ENCODE measurements at regions not wholly inside any gene's neighbourhood (a gene's known extent, or its start where the extent isn't known, plus 50 kb on each side); places are given as distances from the start of the nearest gene placed in this dataset.

DNA sequence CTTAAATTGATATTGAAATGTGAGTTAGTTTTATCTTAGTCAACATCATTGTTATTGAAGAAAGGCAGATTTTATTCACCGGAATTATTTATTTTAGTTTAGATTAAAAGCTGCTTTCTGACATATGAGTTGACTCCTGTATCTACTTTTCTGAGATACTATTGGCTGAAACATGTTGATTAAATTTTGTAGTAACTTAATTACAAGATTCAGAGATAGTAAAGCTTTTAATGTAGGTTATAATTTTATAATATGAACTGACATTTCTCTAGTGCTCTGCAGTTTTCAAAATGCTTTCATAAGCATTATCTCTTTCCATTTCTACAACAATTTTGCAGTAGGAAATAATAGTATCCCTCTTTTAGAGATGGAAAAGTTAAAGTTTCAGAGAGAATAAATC, 616.0 kb downstream of the USP25 start:
- H3K27ac ChIP-seq = no peak overlapping the region
- TF ChIP-seq, protein P1, sequence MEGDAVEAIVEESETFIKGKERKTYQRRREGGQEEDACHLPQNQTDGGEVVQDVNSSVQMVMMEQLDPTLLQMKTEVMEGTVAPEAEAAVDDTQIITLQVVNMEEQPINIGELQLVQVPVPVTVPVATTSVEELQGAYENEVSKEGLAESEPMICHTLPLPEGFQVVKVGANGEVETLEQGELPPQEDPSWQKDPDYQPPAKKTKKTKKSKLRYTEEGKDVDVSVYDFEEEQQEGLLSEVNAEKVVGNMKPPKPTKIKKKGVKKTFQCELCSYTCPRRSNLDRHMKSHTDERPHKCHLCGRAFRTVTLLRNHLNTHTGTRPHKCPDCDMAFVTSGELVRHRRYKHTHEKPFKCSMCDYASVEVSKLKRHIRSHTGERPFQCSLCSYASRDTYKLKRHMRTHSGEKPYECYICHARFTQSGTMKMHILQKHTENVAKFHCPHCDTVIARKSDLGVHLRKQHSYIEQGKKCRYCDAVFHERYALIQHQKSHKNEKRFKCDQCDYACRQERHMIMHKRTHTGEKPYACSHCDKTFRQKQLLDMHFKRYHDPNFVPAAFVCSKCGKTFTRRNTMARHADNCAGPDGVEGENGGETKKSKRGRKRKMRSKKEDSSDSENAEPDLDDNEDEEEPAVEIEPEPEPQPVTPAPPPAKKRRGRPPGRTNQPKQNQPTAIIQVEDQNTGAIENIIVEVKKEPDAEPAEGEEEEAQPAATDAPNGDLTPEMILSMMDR (IDR thresholded peaks at IDR 0.05 in 4 of 5, conservative IDR thresholded peaks at IDR 0.05 in 1 of 5) = no peak
- no peak for TF ChIP-seq POLR2A (IDR thresholded peaks at IDR 0.05)
- H3K9me3 ChIP-seq = no peaks in the 10 kb centered on the region
- no peaks in the 10 kb centered on the region for H3K4me1 ChIP-seq
- in situ Hi-C loops (cut with MboI; ENCODE audit: low sequenced_read_pairs in 4 of 4) (loop anchor here in 1 of 4 donors (25.0 kb wide), 2 partner anchors 458 to 917 kb away; no protein-coding TSS in a partner anchor), intact Hi-C loops (cut with DNase I; ENCODE audit: low total_unique reads) (no loop called here)
- H3K36me3 ChIP-seq = no peaks in the 10 kb centered on the region
- H3K4me3 ChIP-seq = no peak overlapping the region
- no peak for ATAC-seq
- no peak for DNase-seq
- no peaks in the 10 kb centered on the region for H3K27me3 ChIP-seq

DNA sequence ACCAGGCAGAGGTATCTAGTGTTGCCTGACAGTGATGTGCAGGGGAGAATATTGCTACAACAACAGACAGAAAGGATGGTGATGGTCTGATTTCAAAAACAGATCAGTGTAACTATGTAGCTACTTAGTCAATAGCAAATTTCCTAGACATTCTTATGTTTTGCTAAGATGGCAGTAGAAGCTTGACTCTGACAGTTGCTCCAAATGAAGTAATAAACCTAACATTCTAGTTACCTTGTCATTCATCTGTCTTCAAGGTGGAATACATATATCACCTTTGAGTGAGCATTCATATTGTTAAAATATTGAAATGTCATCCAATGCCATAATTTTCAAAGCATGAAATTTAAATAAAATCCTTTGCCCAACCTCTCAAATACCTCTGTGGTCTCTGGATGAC, 617.4 kb downstream of the USP25 start:
- H3K4me1 ChIP-seq = no peaks in the 10 kb centered on the region
- no peaks in the 10 kb centered on the region for H3K9me3 ChIP-seq
- no peak overlapping the region for H3K4me3 ChIP-seq
- H3K36me3 ChIP-seq = no peaks in the 10 kb centered on the region
- TF ChIP-seq, protein P1 (IDR thresholded peaks at IDR 0.05 in 4 of 5, conservative IDR thresholded peaks at IDR 0.05 in 1 of 5) = no peak
- no peak for TF ChIP-seq POLR2A (IDR thresholded peaks at IDR 0.05)
- ATAC-seq = no peak
- intact Hi-C loops (cut with DNase I; ENCODE audit: low total_unique reads) = no loop called here
- no peak for DNase-seq
- no peaks in the 10 kb centered on the region for H3K27me3 ChIP-seq
- in situ Hi-C loops (cut with MboI; ENCODE audit: low sequenced_read_pairs in 4 of 4) = loop anchor here in 1 of 4 donors (25.0 kb wide), 2 partner anchors 460 to 915 kb away; no protein-coding TSS in a partner anchor
- no peak overlapping the region for H3K27ac ChIP-seq

DNA sequence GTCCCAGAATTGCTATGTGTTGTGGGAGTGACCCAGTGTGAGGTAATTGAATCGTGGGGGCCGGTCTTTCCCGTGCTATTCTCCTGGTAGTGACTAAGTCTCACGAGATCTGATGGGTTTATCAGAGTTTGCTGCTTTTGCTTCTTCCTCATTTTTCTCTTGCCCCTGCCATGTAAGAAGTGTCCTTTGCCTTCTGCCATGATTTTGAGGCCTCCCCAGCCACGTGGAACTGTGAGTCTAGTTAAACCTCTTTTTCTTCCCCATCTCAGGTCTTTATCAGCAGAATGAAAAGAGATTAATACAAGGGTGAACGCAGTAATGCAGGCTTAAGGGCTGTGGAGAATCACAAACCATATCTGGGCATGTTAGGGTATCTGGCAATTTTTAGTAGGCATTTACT, 624.0 kb downstream of the USP25 start:
- ATAC-seq = no peak
- H3K36me3 ChIP-seq = no peaks in the 10 kb centered on the region
- H3K27ac ChIP-seq = no peak overlapping the region
- DNase-seq = no peak
- intact Hi-C loops (cut with DNase I; ENCODE audit: low total_unique reads) (no loop called here), in situ Hi-C loops (cut with MboI; ENCODE audit: low sequenced_read_pairs in 4 of 4) (loop anchor here in 1 of 4 donors (25.0 kb wide), 1 partner anchor 909 kb away; no protein-coding TSS in a partner anchor)
- H3K27me3 ChIP-seq = no peaks in the 10 kb centered on the region
- no peak overlapping the region for H3K4me3 ChIP-seq
- H3K4me1 ChIP-seq = no peaks in the 10 kb centered on the region
- TF ChIP-seq, protein P1 (IDR thresholded peaks at IDR 0.05 in 4 of 5, conservative IDR thresholded peaks at IDR 0.05 in 1 of 5) = no peak
- TF ChIP-seq POLR2A (IDR thresholded peaks at IDR 0.05) = no peak
- H3K9me3 ChIP-seq = no peaks in the 10 kb centered on the region

DNA sequence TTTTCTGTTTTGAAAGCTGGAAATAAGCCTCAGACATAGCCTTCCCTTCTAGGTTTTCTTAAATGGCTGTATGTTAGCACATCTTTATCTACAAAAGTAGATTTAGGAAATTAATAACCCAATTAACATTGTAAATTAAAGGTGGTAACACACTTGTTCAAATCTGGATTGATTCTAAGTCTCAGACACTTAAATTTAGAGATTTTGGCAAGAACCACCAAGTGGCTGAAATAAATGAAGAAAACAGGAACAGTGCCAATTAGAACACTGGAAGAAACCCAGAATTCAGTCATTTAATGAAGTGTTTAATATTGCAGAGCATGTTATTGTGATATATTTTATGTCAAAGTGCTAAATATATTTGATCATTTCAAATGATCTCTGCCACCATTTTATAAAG, 628.2 kb downstream of the USP25 start:
- H3K9me3 ChIP-seq = no peaks in the 10 kb centered on the region
- DNase-seq (no peak), ATAC-seq (no peak)
- H3K4me3 ChIP-seq = no peak overlapping the region
- H3K36me3 ChIP-seq = no peaks in the 10 kb centered on the region
- H3K27ac ChIP-seq = no peak overlapping the region
- no peak for TF ChIP-seq POLR2A (IDR thresholded peaks at IDR 0.05)
- TF ChIP-seq, protein P1 (IDR thresholded peaks at IDR 0.05 in 4 of 5, conservative IDR thresholded peaks at IDR 0.05 in 1 of 5) = no peak
- H3K27me3 ChIP-seq = no peaks in the 10 kb centered on the region
- in situ Hi-C loops (cut with MboI; ENCODE audit: low sequenced_read_pairs in 4 of 4) (loop anchor here in 1 of 4 donors (25.0 kb wide), 1 partner anchor 904 kb away; no protein-coding TSS in a partner anchor), intact Hi-C loops (cut with DNase I; ENCODE audit: low total_unique reads) (no loop called here)
- no peaks in the 10 kb centered on the region for H3K4me1 ChIP-seq

DNA sequence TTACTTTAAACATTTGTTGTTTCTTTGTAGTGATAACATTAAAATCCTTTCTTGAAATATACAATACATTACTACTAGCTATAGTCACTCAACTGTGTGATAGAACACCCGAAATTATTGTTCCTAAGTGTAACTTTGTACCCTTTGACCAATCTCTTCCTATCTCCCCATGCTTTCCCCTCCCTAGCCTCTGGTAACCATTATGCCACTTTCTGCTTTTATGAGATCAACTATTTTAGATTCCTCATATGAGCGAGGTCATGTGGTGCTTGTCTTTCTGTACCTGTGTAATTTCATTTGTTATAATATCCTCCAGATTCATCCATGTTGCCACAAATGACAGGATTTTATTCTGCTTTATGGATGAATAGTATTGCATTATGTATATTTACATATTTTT, 629.0 kb downstream of the USP25 start:
- H3K27me3 ChIP-seq = no peaks in the 10 kb centered on the region
- no peak for DNase-seq
- no peak for ATAC-seq
- no peak overlapping the region for H3K27ac ChIP-seq
- no peaks in the 10 kb centered on the region for H3K36me3 ChIP-seq
- no peak for TF ChIP-seq POLR2A (IDR thresholded peaks at IDR 0.05)
- TF ChIP-seq, protein P1 (IDR thresholded peaks at IDR 0.05 in 4 of 5, conservative IDR thresholded peaks at IDR 0.05 in 1 of 5) = no peak
- intact Hi-C loops (cut with DNase I; ENCODE audit: low total_unique reads) (no loop called here), in situ Hi-C loops (cut with MboI; ENCODE audit: low sequenced_read_pairs in 4 of 4) (loop anchor here in 1 of 4 donors (25.0 kb wide), 1 partner anchor 904 kb away; no protein-coding TSS in a partner anchor)
- H3K9me3 ChIP-seq = no peaks in the 10 kb centered on the region
- no peak overlapping the region for H3K4me3 ChIP-seq
- no peaks in the 10 kb centered on the region for H3K4me1 ChIP-seq

Measured in gastrocnemius medialis (tissue), 4 donors.